Left hindlimb (tissue), 1 donor: ENCODE measurements at regions not wholly inside any gene's neighbourhood (a gene's known extent, or its start where the extent isn't known, plus 50 kb on each side); places are given as distances from the start of the nearest gene placed in this dataset.
"Not testable (repeated sequence)": the region's sequence is repeated elsewhere in the genome, so short reads cannot be mapped to it uniquely, and the experiment has no call there.

Experiments
- DNase-seq: peaks from one replicate; pipeline ENCODE4 v3.0.0-alpha.2; 2018

GRCh38 chr6:14502551-14502950 is 385.0 kb downstream of the CD83 start:
- no peak for DNase-seq

GRCh38 chr6:14505401-14505800 is 387.8 kb downstream of the CD83 start:
- no peak for DNase-seq

GRCh38 chr6:14506656-14507246 is 389.2 kb downstream of the CD83 start:
- DNase-seq, result no peak

GRCh38 chr6:14509120-14509519 is 391.5 kb downstream of the CD83 start:
- no peak for DNase-seq

- DNase-seq, result no peak
Observed at GRCh38 chr6:14510038-14510437, 392.5 kb downstream of the CD83 start.

- DNase-seq, result no peak
Observed at GRCh38 chr6:14511061-14511586, 393.6 kb downstream of the CD83 start.

GRCh38 chr6:14512246-14512645 is 394.7 kb downstream of the CD83 start:
- DNase-seq, result no peak

GRCh38 chr6:14513496-14514393 is 396.2 kb downstream of the CD83 start:
- DNase-seq, result no peak

GRCh38 chr6:14516956-14517355 is 399.4 kb downstream of the CD83 start:
- DNase-seq, result no peak

- peak; percentile 39 for DNase-seq
Observed at GRCh38 chr6:14517516-14518105, 400.0 kb downstream of the CD83 start.

- DNase-seq, result no peak
Observed at GRCh38 chr6:14518515-14519217, 401.1 kb downstream of the CD83 start.

- no peak for DNase-seq
Observed at GRCh38 chr6:14520029-14520428, 402.5 kb downstream of the CD83 start.

GRCh38 chr6:14520536-14520935 is 403.0 kb downstream of the CD83 start:
- no peak for DNase-seq

- DNase-seq, result no peak
Observed at GRCh38 chr6:14521141-14521540, 403.6 kb downstream of the CD83 start.

- DNase-seq, result not testable (repeated sequence)
Observed at GRCh38 chr6:14521861-14522260, 404.3 kb downstream of the CD83 start.

- DNase-seq, result no peak
Observed at GRCh38 chr6:14524319-14524718, 406.7 kb downstream of the CD83 start.

GRCh38 chr6:14530385-14530784 is 412.8 kb downstream of the CD83 start:
- DNase-seq, result no peak

- DNase-seq, result no peak
Observed at GRCh38 chr6:14533446-14533845, 415.9 kb downstream of the CD83 start.

GRCh38 chr6:14537030-14537429 is 419.5 kb downstream of the CD83 start:
- no peak for DNase-seq

- DNase-seq, result no peak
Observed at GRCh38 chr6:14540276-14540675, 422.7 kb downstream of the CD83 start.

GRCh38 chr6:14540810-14541540 is 423.4 kb downstream of the CD83 start:
- DNase-seq, result no peak

GRCh38 chr6:14542670-14543366 is 425.2 kb downstream of the CD83 start:
- no peak for DNase-seq
